ENCODE measurements at regions not wholly inside any gene's neighbourhood (a gene's known extent, or its start where the extent isn't known, plus 50 kb on each side); places are given as distances from the start of the nearest gene placed in this dataset.

DNA sequence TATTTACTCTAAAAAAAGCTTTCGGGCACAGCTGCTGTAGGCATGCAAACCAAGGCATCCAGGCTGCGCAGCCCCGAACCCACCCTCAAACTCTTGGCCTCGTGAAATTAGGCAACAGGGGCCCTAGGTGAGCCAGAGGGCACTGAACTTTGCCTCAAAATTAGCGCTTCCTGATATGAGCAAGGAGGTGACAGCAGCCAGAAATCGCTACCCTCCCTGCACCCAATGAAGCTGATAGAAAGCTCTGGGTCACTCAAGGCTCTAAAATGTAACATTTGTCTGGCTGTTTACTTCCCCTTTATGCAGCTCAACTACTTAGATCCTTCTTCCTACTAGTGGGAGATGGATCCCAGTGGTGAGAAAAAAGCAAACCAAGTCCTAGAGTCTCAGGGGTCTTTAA lies 61.8 kb downstream of the PITPNM2 start:
- TF ChIP-seq, protein P1, sequence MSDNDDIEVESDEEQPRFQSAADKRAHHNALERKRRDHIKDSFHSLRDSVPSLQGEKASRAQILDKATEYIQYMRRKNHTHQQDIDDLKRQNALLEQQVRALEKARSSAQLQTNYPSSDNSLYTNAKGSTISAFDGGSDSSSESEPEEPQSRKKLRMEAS (IDR thresholded peaks at IDR 0.05): no peak
- TF ChIP-seq, protein P2, sequence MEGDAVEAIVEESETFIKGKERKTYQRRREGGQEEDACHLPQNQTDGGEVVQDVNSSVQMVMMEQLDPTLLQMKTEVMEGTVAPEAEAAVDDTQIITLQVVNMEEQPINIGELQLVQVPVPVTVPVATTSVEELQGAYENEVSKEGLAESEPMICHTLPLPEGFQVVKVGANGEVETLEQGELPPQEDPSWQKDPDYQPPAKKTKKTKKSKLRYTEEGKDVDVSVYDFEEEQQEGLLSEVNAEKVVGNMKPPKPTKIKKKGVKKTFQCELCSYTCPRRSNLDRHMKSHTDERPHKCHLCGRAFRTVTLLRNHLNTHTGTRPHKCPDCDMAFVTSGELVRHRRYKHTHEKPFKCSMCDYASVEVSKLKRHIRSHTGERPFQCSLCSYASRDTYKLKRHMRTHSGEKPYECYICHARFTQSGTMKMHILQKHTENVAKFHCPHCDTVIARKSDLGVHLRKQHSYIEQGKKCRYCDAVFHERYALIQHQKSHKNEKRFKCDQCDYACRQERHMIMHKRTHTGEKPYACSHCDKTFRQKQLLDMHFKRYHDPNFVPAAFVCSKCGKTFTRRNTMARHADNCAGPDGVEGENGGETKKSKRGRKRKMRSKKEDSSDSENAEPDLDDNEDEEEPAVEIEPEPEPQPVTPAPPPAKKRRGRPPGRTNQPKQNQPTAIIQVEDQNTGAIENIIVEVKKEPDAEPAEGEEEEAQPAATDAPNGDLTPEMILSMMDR (IDR thresholded peaks at IDR 0.05): no peak
- TF ChIP-seq BHLHE40 (IDR thresholded peaks at IDR 0.05; ENCODE audit: low read depth, low read length) (no peak), KDM1A (IDR thresholded peaks at IDR 0.05; ENCODE audit: low read depth) (no peak), HDAC2 (IDR thresholded peaks at IDR 0.05) (no peak), EP300 (IDR thresholded peaks at IDR 0.05) (no peak), SMC3 (IDR thresholded peaks at IDR 0.05) (no peak), MAZ (IDR thresholded peaks at IDR 0.05; ENCODE audit: borderline replicate concordance, low read depth, low read length) (no peak), RARB (CRISPR knock-in tag; IDR thresholded peaks at IDR 0.05) (no peak), POLR2A (IDR thresholded peaks at IDR 0.05; ENCODE audit: low read length) (no peak), CEBPB (IDR thresholded peaks at IDR 0.05) (no peak; a peak in 1 of 4 replicates)
- TF ChIP-seq, protein P3, sequence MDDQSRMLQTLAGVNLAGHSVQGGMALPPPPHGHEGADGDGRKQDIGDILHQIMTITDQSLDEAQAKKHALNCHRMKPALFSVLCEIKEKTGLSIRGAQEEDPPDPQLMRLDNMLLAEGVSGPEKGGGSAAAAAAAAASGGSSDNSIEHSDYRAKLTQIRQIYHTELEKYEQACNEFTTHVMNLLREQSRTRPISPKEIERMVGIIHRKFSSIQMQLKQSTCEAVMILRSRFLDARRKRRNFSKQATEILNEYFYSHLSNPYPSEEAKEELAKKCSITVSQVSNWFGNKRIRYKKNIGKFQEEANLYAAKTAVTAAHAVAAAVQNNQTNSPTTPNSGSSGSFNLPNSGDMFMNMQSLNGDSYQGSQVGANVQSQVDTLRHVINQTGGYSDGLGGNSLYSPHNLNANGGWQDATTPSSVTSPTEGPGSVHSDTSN (IDR thresholded peaks at IDR 0.05): no peak
- TF ChIP-seq, protein P4, sequence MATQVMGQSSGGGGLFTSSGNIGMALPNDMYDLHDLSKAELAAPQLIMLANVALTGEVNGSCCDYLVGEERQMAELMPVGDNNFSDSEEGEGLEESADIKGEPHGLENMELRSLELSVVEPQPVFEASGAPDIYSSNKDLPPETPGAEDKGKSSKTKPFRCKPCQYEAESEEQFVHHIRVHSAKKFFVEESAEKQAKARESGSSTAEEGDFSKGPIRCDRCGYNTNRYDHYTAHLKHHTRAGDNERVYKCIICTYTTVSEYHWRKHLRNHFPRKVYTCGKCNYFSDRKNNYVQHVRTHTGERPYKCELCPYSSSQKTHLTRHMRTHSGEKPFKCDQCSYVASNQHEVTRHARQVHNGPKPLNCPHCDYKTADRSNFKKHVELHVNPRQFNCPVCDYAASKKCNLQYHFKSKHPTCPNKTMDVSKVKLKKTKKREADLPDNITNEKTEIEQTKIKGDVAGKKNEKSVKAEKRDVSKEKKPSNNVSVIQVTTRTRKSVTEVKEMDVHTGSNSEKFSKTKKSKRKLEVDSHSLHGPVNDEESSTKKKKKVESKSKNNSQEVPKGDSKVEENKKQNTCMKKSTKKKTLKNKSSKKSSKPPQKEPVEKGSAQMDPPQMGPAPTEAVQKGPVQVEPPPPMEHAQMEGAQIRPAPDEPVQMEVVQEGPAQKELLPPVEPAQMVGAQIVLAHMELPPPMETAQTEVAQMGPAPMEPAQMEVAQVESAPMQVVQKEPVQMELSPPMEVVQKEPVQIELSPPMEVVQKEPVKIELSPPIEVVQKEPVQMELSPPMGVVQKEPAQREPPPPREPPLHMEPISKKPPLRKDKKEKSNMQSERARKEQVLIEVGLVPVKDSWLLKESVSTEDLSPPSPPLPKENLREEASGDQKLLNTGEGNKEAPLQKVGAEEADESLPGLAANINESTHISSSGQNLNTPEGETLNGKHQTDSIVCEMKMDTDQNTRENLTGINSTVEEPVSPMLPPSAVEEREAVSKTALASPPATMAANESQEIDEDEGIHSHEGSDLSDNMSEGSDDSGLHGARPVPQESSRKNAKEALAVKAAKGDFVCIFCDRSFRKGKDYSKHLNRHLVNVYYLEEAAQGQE (IDR thresholded peaks at IDR 0.05): no peak

All from A549 (cell line).